ENCODE measurements at regions not wholly inside any gene's neighbourhood (a gene's known extent, or its start where the extent isn't known, plus 50 kb on each side); places are given as distances from the start of the nearest gene placed in this dataset.
A peak's percentile ranks its signal among the peaks of the same experiment; 100 is the strongest.

GRCh38 chr14:37858733-37859132 is 263.3 kb downstream of the TTC6 start:
- DNase-seq (ENCODE audit: low spot score) = no peak
- ChIA-PET CTCF (no interaction called here), POLR2A (ENCODE audit: low non-redundant PET) (no interaction called here)

GRCh38 chr14:37859177-37859576 is 263.7 kb downstream of the TTC6 start:
- ChIA-PET CTCF (no interaction called here), POLR2A (ENCODE audit: low non-redundant PET) (no interaction called here)
- no peak for DNase-seq (ENCODE audit: low spot score)
- no peak overlapping the region for H3K27ac ChIP-seq
- TF ChIP-seq, protein P1, sequence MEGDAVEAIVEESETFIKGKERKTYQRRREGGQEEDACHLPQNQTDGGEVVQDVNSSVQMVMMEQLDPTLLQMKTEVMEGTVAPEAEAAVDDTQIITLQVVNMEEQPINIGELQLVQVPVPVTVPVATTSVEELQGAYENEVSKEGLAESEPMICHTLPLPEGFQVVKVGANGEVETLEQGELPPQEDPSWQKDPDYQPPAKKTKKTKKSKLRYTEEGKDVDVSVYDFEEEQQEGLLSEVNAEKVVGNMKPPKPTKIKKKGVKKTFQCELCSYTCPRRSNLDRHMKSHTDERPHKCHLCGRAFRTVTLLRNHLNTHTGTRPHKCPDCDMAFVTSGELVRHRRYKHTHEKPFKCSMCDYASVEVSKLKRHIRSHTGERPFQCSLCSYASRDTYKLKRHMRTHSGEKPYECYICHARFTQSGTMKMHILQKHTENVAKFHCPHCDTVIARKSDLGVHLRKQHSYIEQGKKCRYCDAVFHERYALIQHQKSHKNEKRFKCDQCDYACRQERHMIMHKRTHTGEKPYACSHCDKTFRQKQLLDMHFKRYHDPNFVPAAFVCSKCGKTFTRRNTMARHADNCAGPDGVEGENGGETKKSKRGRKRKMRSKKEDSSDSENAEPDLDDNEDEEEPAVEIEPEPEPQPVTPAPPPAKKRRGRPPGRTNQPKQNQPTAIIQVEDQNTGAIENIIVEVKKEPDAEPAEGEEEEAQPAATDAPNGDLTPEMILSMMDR (conservative IDR thresholded peaks at IDR 0.05; ENCODE audit: low read depth) = no peak

More at GRCh38 chr14:37858733-37859132, 263.3 kb downstream of the TTC6 start:
- TF ChIP-seq, protein P1 (conservative IDR thresholded peaks at IDR 0.05; ENCODE audit: low read depth) = no peak
- H3K27ac ChIP-seq = no peak overlapping the region

- TF ChIP-seq, protein P1 (conservative IDR thresholded peaks at IDR 0.05; ENCODE audit: low read depth) = no peak
- ChIA-PET POLR2A (ENCODE audit: low non-redundant PET) (no interaction called here), CTCF (no interaction called here)
- no peak for DNase-seq (ENCODE audit: low spot score)
- no peak overlapping the region for H3K27ac ChIP-seq
Observed at GRCh38 chr14:37862263-37862662, 266.8 kb downstream of the TTC6 start.

- TF ChIP-seq, protein P1 (conservative IDR thresholded peaks at IDR 0.05; ENCODE audit: low read depth) = no peak
- no peak overlapping the region for H3K27ac ChIP-seq
- ChIA-PET CTCF (no interaction called here), POLR2A (ENCODE audit: low non-redundant PET) (no interaction called here)
- DNase-seq (ENCODE audit: low spot score) = no peak
Observed at GRCh38 chr14:37864128-37864527, 268.7 kb downstream of the TTC6 start.

- POLR2A ChIA-PET (ENCODE audit: low non-redundant PET) = no interaction called here
- TF ChIP-seq, protein P1 (conservative IDR thresholded peaks at IDR 0.05; ENCODE audit: low read depth) = no peak
- peak; percentile 15 for DNase-seq (ENCODE audit: low spot score)
- no peak overlapping the region for H3K27ac ChIP-seq
- CTCF ChIA-PET = interaction anchor here (0.6 to 1.0 kb wide), 4 partner anchors 10 to 635 kb away, joined by 3 read pairs; no protein-coding TSS in a partner anchor
Observed at GRCh38 chr14:37864861-37865718, 269.7 kb downstream of the TTC6 start.

DNA sequence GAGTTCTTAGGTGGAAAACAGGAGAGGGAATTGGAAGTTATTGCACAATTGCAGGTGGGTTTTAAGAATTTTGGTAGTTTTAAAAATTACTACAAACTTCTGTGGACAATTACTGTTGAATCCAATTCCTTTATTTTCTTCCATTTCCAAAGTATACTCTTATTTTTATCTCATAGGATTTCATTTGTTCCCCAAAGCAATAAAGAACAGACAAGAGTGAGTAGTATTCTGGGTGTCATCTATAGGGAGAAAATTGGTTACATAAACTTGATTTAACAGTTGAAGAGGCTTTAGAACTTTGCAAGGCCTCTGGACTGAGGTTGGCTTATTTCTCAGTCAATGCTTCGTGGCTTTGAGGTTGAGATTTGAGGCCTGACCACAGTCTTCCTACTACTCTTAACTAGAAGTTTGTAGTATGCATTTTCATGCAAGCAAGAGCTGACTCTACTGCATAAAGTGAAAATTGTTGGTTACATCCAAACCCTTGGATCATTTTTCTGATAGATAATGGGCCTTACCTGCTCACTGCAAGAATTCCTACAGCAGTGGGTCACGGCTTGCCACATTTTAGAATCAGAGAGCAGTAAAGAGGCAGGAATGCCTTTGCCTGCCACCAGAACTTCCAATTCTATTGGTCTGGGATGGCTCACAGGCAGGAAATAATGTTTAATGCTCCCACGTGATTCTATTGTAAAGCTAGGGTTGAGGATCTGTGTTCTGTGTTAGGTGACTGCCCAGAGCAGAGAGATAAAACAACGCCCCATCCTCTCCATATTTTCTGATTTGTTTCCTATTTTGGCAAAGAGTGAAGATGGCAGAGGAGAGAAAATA is 270.5 kb downstream of the TTC6 start:
- POLR2A ChIA-PET (ENCODE audit: low non-redundant PET) = no interaction called here
- CTCF ChIA-PET = interaction anchor here (1.0 kb wide), 1 partner anchor 11 kb away, joined by 3 read pairs; no protein-coding TSS in a partner anchor
- no peak for DNase-seq (ENCODE audit: low spot score)
- TF ChIP-seq, protein P1 (conservative IDR thresholded peaks at IDR 0.05; ENCODE audit: low read depth) = no peak
- no peak overlapping the region for H3K27ac ChIP-seq

Data from RWPE1 (cell line).